ENCODE measurements at regions not wholly inside any gene's neighbourhood (a gene's known extent, or its start where the extent isn't known, plus 50 kb on each side); places are given as distances from the start of the nearest gene placed in this dataset.
A peak's percentile ranks its signal among the peaks of the same experiment; 100 is the strongest.
"Not testable (repeated sequence)": the region's sequence is repeated elsewhere in the genome, so short reads cannot be mapped to it uniquely, and the experiment has no call there.

DNA sequence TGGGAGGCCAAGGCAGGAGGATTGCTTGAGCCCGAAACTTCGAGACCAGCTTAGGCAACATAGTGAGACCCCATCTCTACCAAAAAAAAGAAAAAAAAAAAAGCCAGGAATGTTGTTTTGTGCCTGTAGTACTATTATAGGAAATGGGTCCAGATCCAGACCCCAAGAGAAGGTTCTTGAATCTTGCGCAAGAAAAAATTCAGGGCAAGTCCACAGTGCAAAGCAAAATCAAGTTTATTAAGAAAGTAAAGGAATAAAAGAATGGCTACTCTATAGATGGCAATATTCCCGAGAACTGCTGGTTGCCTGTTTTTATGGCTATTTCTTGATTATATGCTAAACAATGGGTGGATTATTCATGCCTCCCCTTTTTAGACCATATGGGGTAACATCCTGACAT, 51.2 kb upstream of the RDX start:
- DNase-seq (ENCODE audit: low spot score): no peak

DNA sequence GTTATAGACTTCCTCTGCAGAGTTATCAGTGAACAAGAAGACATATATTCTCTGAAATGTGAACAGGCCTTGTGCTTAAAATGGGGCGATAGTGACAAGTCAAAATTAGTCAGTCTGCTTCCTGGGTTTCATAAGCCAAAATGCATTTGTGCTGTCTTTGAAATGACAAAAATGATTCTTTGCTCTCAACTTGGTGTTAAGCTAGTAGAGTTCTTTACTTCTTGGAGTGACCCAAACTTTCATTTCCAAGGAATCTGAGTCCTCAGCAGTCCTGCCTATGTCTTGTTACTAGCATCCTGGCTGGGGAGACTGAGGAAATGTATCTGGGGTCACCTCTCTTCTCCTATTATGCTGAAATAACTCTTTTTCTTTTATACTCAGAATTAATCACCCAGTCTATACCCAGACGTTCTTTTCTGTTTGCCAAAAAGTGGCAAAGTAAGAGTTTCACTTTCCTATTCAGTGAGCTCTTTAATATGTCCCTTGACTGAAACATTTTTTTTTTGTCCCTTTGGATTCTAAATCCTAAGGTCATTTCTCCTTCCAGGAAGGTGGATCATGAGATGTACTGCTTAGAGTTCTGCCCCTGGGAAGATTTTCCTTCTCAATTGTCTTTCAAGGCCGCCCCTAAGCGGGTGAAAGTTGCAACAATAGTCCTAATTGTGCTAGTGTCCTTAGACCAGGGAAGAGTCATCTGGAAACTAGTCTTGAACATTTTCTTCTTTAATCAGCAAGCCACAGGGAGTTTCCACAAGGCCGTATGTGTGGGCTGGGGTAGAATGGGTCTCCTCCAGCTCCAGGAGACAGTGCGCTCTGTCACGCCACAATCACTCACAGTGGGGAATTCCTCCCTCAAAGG, 53.0 kb upstream of the RDX start:
- DNase-seq (ENCODE audit: low spot score): peak; percentile 13

DNA sequence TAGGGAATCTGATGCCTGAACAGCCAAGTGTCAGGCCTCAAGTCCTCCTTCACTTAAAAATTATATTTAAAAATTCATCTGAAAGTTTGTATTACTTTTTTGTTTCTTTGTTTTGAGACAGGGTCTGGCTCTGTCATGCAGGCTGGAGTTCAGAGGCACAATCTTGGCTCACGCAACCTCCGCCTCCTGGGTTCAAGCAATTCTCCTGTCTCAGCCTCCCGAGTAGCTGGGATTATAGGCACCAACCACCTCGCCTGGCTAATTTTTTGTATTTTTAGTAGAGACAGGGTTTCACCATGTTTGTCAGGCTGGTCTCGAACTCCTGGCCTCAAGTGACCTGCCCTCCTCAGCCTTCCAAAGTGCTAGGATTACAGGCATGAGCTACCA, 53.6 kb upstream of the RDX start:
- DNase-seq (ENCODE audit: low spot score): not testable (repeated sequence)

DNA sequence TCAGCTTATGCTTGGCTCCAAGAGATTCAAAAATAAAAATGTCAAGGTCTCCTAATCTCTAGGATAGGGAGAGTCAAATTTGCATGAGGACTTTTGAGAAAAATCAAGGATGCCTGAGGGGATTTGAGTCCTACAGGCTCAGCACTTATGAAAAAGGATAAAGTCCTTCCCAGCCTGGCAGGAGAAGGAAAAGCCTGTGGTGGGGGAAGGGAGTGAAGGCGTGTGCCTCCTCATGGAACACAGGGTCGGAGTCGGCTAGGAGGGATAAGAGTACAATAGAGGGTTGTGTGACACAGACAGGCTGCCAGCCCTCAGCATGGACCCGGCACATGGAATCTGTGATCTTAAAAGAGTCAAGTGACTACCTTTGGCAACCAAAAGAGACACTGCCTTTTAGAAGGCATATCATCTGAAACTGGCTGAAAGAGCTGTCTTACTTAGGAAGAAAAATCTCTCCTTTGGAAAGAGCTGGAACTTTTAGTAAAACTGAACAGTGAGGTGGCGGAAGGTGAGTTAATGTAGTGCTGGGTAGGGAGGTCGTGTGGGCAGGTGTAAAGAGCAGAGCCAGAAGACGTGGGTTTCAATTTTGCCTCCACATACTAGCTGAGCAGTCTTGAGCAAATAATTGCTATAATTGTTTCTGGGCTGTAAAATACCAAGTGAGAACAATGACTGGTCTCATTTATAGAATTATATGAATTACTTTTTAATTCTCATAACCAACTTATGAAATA, 58.8 kb upstream of the RDX start:
- no peak for DNase-seq (ENCODE audit: low spot score)

DNA sequence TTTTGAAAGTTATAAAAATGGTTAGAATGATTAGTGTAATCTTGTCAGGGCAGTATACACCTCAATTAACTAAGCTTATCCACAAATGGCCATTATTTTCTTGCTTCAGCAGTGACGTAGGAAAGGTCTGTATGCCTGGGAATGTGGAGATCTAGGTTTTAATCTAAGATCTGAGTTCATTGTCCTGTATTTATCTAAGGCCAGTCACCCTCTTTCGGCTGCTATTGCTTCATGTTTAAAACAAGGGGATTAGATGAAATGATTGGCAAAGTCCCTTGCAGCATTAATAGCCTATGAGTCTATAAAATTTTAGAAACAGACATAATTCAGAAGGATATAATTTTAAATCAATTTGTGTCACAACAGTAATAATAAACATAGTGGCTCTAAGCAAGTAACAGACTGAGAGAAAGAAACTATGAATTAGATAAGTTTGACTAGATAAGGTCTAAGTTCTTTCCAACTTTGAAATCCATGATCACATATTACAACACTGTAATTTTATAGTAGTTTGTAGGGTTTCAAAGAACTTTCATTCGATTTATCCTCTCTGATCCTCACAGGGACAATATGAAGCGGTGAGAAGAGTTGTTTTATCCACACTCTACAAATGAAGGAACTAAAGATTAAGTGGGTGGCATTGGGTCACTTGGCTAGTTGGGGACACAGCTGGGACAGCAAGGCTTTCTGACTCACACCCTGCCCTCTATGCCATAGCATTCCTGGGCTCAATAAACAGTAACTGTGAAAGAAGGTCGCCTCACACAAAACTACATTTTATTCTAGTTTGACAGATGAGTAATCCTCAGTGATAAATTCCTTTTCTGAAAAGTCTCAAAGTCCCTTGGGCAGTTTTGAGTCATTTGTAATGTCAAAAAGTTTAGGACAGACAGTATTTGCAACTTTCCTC, 60.6 kb upstream of the RDX start:
- peak; percentile 31 for DNase-seq (ENCODE audit: low spot score)

DNA sequence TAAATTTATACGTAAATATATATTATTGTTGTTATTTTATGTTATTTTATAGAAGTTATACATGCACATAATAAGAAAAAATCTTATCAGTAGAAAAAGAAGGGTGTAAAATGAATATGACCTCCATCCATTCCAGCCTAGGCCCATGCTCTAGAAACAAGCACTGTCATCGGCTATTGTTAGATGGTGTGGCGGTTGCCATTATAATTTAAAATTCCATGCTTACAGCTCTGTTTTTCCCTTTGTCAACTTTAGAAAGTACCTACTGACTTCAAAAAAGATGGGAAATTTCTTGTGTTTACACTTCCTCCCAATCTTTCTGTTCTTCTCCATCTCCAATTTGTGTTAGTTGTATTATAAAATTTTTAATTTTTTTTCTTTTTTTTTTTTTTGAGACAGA, 61.9 kb upstream of the RDX start:
- no peak for DNase-seq (ENCODE audit: low spot score)

DNA sequence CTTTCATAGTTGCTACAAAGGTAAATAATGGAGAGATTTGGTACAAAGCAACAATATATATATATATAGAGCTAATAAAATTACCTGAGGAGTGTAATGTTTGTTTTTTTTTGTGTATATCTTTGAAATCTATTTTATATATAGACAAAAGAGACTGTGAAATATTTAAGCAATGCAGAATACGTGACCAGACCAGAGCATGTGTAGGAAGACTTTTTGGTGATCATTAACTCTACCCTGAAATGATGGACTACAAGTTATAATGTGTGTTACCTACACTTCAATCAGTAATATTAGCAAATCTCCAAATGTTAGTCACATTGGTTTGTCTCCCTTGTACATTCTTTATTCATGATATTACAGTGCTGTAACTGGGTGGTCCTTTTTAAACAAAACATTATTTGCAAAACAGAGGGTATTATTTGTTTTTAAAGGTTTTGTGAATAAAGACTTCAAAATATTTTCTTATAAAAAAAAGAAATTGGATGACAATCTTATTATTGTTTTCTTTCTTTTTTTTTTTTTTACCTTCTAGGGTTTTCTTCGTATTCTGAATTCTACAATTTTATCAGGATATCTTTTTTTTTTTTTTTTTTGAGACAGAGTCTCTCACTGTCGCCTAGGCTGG, 64.5 kb upstream of the RDX start:
- DNase-seq (ENCODE audit: low spot score): not testable (repeated sequence)

DNA sequence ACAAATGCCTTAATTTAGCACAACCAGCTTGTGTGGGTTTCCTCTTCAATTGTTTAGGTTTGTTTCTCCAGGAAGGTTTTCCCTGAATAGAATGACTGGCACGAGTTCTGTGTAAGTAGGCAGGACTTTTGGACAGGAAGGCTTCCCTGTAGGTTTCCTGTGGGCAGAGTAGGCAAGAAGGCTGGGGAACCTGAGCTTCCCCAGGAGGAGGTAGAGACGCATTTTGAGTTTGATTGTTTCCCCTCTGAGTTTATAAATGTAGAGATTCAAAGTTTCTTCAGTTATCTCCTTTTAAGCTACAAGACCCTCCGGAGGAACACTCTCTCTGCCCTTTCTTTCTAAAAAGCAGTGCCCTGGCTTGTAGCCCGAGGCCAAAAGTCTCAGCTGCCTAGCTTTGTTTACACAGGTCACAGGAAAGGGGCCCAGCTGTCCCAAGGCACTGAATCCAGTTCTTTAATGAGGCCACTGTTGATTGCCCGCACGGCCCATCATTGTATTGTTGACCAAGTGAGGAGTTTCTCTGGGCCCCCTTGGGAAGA, 66.6 kb upstream of the RDX start:
- no peak for DNase-seq (ENCODE audit: low spot score)

DNA sequence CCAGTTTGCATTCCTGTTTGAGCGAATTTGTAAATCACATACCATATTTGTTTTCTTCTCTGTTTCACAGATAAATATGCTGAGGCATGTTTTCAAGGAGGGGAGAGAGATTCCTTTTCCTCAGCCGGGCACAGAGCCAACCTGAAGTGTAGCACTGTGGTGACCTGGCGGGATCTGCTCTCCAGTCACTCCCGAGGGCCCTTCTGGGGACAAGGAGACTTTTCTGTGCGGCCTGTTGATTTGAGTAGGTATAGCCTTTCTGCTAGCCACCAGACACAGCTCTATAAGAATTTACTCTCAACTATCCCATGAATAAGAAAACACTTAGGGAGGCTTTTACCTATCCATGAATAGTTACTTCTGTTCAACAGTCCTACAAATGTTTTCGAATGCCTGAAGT, 63.5 kb upstream of the FDX1 start:
- no peak for DNase-seq (ENCODE audit: low spot score)

DNA sequence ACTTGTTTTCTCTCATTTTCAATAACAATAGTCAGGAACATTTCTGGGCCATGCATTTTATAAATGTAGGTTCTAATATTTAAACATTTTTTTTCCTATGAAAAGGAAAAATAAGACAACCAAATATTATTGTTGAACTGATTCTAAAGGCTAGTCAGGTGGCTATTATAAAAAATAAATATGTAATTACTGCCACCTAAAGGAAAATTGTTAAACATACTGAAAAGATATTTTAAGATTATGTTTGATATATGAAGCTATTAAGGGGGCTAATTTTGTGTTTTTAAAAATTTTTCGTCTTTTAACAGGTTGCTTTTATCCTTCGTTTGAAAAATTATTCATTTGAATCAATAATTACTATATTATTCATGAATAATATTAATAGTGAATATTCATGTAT, 62.2 kb upstream of the FDX1 start:
- peak; percentile 24 for DNase-seq (ENCODE audit: low spot score)

DNA sequence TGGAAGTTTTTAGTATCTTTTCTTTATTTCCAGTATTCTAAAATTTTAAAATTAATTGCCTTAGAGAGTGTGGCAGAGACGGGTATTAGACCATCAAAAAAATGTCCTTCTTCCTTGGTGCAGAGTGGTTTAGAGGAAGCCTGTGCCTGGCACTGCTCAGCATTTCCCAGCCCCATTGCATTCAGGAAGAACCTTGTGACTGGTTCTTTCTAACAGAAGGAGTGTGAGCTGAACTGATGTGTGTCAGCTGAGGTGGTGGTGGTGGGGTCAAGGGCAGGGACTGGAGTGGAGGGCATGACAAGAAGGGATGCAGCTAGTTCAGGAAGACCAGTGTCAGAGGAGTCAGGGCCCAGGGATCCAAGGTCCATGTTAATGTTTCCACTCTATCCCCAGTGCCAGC, 58.7 kb upstream of the FDX1 start:
- DNase-seq (ENCODE audit: low spot score): no peak

DNA sequence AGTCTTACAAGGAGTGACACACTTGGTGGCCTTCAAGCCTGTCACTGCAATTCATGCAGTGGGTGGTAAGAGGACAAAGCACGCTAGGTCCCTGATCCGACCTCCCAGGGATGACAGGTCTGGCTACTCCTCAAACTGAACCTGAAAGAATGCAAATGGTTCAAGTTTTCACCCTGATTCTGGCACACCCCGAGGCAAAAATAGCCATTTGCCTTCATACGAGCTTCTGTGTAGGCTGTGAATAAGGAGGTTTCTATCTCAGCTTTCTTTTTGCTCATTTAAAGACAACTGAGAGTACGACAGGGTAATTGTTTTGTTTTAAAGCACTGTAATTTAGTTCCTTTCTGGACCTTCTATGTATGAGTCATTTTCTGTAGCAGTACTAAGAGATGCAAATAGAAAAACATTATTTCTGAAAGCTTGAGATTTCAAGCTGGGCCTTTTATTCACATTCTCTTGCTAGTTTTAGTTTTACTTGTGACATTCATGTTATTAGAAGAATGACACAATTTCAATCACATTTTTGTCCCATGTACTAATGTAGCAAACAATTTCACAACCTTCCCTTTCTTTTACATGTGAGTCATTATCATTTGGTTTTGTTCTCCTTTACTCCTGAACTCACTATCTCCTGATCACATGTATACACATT, 56.6 kb upstream of the FDX1 start:
- DNase-seq (ENCODE audit: low spot score): peak; percentile 49

DNA sequence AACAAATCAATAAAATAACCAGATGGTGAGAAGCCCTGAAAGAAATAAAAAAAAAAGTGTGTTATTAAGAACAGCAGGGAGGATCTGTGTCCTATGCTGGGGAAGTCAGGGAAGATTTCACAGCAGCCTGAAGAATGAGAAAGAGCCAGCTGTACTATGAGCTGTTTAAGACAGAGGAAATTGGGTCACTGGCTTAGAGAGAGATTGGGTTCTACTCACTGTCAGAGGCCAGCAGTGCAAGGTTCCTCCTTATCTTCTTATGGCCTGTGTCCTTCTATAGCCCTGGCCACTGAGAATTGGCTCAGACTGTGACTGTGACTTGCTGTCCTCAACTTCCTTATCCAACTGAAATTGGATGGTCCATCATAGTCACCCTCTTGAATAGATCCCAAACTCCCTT, 54.8 kb upstream of the FDX1 start:
- no peak for DNase-seq (ENCODE audit: low spot score)

DNA sequence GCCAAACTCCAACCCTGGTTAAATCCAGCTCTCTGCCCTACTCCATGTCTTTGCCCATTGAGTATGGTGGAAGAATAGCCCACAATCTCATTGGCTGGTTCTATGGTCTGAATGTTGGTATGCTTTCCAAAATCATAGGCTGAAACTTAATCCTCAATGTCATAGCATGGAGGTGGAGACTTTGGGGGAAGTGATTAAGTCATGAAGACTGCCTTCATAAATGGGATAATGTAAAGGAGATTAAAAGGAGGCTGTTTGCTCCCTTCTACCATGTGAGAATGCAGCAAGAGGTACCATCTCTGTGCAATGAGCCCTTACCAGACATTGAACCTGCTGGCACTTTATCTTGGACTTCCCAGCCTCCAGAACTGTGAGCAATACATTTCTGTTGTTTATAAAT, 54.4 kb upstream of the FDX1 start:
- DNase-seq (ENCODE audit: low spot score): no peak

DNA sequence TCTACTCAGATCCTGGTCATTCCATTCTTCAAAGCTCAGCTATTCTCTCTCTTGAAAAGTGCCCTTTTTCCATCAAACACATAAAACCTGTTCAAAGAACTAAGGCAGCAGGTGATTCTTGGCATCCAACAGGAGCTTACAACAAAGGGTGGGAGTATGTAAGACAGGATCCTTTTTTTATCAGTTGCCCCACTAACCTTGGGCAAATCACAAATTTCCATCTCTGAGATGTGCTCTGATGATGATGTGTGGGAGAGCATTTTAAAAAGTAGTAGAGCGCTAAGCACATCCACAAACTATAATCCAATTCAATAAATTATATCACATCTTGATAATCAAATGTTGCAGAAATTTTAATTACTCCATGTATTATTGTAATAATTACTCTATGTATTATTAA, 53.7 kb upstream of the FDX1 start:
- DNase-seq (ENCODE audit: low spot score): no peak

DNA sequence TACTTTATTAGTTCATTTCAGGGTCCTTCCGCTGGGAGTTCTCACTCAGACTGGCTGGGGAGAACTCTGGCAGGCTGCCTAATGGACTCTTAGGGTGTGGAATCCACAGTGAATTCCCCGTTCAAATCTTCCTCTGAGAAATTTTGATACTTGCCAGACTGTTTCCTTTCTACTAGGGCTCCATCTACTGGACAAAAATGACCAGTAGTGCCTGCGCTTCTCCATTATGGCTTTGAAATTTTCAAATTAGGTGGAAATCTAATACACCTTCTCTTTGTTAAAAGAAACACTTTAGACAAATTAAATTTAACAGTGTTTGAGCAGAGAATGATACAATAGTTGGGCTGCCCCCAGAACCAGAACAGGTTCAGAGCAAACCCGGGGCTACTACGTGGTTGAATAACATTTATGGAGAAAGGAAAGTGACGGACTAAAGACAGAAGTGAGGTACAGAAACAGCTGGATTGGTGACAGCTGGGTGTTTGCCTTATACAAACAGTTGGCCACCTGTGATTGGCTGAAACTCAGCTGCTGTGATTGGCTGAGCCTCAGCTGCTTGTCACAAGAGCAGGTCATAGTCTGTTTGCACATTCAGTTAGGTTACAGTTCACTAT, 52.9 kb upstream of the FDX1 start:
- DNase-seq (ENCODE audit: low spot score): peak; percentile 80

DNA sequence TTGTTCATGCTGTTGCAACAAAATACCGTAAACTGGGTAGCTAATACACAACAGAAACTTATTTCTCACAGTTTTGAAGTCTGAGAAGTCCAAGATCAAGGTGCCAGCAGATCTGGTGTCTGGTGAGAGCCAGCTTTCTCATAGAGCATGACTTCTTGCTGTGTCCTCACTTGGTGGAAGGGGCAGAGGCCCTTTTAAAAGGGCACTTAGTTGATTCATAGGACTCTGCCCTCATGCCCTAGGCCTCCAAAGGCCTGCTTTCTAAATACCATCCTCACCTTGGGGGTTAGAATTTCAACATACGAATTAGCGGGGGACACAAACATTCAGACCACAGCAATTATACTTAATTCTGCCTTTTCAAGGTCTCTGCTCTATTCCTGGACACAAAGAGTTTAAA, 52.3 kb upstream of the FDX1 start:
- no peak for DNase-seq (ENCODE audit: low spot score)

DNA sequence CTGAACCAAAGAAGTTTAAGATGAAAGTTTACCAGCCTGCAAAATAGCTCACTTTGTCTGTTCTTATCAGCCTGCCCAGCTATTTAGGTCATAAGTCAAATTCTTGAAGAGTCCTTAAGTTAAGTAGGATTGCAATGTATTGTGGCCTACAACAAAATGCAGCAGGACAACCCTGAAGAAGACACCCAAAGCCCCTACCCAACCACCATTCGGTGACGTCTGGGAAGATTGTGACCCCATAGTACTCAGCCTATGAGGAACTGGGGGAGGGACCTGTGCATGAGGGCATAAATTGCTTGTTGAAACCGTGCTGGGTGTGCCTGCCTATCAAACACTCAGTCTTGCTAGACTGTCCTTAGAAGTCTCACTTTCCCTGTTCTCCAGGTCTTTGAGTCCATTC, 50.5 kb upstream of the FDX1 start:
- DNase-seq (ENCODE audit: low spot score): no peak

DNA sequence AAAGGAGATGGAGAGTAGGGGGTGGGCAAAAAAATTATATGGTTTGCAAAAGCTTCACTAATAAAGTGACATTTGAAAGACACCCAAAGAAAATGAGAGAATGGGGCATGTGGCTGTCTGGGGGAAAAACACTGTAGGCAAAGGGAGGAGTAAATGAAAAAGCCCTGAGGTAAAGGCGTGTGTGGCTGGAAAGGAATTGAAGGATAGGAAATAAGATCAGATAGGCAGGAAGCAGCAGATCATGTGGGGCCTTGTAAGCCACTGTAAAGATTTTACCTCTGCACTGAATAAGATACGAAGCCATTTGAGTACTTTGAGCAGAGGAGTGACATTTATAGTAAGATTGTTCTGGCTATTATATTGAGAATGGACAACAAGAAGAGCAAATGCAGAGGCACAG, 49.8 kb upstream of the FDX1 start:
- no peak for DNase-seq (ENCODE audit: low spot score)
